ENCODE measurements at regions not wholly inside any gene's neighbourhood (a gene's known extent, or its start where the extent isn't known, plus 50 kb on each side); places are given as distances from the start of the nearest gene placed in this dataset.

DNA sequence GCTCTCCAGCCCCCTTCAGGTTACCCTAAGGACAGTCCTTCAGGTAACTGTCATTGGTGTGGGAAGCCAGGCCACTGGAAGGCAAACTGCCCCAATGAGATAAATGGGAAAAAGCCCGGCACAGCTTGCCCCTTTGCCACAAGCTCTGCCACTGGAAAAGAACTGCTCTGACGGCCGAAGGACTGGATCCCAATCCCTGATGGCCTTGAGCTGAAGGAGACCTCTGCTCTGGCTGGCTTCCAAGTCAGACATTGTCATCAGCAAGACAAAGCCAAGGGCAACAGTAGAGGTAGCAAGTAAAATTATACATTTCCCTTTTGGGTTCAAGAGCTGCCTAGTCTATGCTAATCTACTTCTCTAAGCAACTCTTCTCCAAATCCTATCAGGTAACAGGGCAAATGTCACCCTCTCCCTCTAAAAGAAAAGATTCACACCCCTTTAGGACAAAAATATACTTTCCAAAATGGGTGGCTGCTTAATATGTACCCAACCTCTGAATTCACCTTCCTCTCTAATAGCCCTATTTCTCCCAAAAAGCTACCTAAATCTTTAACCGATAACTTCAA, 145.8 kb downstream of the ADSS2 start:
- TF ChIP-seq TOX (CRISPR knock-in tag; IDR thresholded peaks at IDR 0.05; ENCODE audit: borderline replicate concordance) (no peak), ZC3H10 (CRISPR knock-in tag; IDR thresholded peaks at IDR 0.05) (no peak), ZFP3 (CRISPR knock-in tag; IDR thresholded peaks at IDR 0.05) (no peak), PPARA (CRISPR knock-in tag; IDR thresholded peaks at IDR 0.05; ENCODE audit: borderline replicate concordance) (no peak), BACH2 (CRISPR knock-in tag; IDR thresholded peaks at IDR 0.05; ENCODE audit: borderline replicate concordance) (no peak)
- TF ChIP-seq, protein P1, sequence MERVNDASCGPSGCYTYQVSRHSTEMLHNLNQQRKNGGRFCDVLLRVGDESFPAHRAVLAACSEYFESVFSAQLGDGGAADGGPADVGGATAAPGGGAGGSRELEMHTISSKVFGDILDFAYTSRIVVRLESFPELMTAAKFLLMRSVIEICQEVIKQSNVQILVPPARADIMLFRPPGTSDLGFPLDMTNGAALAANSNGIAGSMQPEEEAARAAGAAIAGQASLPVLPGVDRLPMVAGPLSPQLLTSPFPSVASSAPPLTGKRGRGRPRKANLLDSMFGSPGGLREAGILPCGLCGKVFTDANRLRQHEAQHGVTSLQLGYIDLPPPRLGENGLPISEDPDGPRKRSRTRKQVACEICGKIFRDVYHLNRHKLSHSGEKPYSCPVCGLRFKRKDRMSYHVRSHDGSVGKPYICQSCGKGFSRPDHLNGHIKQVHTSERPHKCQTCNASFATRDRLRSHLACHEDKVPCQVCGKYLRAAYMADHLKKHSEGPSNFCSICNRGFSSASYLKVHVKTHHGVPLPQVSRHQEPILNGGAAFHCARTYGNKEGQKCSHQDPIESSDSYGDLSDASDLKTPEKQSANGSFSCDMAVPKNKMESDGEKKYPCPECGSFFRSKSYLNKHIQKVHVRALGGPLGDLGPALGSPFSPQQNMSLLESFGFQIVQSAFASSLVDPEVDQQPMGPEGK (CRISPR knock-in tag; IDR thresholded peaks at IDR 0.05; ENCODE audit: borderline replicate concordance), result no peak
- TF ChIP-seq, protein P2, sequence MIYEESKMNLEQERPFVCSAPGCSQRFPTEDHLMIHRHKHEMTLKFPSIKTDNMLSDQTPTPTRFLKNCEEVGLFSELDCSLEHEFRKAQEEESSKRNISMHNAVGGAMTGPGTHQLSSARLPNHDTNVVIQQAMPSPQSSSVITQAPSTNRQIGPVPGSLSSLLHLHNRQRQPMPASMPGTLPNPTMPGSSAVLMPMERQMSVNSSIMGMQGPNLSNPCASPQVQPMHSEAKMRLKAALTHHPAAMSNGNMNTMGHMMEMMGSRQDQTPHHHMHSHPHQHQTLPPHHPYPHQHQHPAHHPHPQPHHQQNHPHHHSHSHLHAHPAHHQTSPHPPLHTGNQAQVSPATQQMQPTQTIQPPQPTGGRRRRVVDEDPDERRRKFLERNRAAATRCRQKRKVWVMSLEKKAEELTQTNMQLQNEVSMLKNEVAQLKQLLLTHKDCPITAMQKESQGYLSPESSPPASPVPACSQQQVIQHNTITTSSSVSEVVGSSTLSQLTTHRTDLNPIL (CRISPR knock-in tag; IDR thresholded peaks at IDR 0.05; ENCODE audit: low read depth), result no peak
- TF ChIP-seq, protein P3, sequence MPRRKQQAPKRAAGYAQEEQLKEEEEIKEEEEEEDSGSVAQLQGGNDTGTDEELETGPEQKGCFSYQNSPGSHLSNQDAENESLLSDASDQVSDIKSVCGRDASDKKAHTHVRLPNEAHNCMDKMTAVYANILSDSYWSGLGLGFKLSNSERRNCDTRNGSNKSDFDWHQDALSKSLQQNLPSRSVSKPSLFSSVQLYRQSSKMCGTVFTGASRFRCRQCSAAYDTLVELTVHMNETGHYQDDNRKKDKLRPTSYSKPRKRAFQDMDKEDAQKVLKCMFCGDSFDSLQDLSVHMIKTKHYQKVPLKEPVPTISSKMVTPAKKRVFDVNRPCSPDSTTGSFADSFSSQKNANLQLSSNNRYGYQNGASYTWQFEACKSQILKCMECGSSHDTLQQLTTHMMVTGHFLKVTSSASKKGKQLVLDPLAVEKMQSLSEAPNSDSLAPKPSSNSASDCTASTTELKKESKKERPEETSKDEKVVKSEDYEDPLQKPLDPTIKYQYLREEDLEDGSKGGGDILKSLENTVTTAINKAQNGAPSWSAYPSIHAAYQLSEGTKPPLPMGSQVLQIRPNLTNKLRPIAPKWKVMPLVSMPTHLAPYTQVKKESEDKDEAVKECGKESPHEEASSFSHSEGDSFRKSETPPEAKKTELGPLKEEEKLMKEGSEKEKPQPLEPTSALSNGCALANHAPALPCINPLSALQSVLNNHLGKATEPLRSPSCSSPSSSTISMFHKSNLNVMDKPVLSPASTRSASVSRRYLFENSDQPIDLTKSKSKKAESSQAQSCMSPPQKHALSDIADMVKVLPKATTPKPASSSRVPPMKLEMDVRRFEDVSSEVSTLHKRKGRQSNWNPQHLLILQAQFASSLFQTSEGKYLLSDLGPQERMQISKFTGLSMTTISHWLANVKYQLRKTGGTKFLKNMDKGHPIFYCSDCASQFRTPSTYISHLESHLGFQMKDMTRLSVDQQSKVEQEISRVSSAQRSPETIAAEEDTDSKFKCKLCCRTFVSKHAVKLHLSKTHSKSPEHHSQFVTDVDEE (CRISPR knock-in tag; IDR thresholded peaks at IDR 0.05), result no peak

Measured in SK-N-SH treated with all-trans-retinoic acid at 6 μM for 48 hours (cell line).